GM21576 (cell line): ENCODE measurements at regions not wholly inside any gene's neighbourhood (a gene's known extent, or its start where the extent isn't known, plus 50 kb on each side); places are given as distances from the start of the nearest gene placed in this dataset.

Experiments
- ATAC-seq: cut with Tn5 transposase; IDR thresholded peaks from one replicate; pipeline ENCODE4 v1.9.1; 2021; ENCODE audit warnings: mild to moderate bottlenecking, moderate library complexity; ENCODE audit not compliant: unreplicated experiment

GRCh38 chr22:17269224-17269606 is 50.0 kb upstream of the ADA2 start:
- no peak for ATAC-seq
